HG03565 (cell line): ENCODE measurements at regions not wholly inside any gene's neighbourhood (a gene's known extent, or its start where the extent isn't known, plus 50 kb on each side); places are given as distances from the start of the nearest gene placed in this dataset.

Experiments used
- ATAC-seq: cut with Tn5 transposase; IDR thresholded peaks from one replicate; pipeline ENCODE4 v1.9.1; 2021; ENCODE audit warnings: mild to moderate bottlenecking, moderate library complexity; ENCODE audit not compliant: unreplicated experiment

GRCh38 chr11:128407962-128408361, 179.4 kb downstream of the ETS1 start:
- ATAC-seq, result no peak

- ATAC-seq, result no peak
Observed at GRCh38 chr11:128405714-128406662, 181.4 kb downstream of the ETS1 start.

- ATAC-seq, result no peak
Observed at GRCh38 chr11:128405112-128405511, 182.2 kb downstream of the ETS1 start.

- no peak for ATAC-seq
Observed at GRCh38 chr11:128404437-128404836, 182.9 kb downstream of the ETS1 start.

- ATAC-seq, result no peak
Observed at GRCh38 chr11:128400382-128401203, 186.8 kb downstream of the ETS1 start.

- peak; percentile 50 for ATAC-seq
Observed at GRCh38 chr11:128399251-128400121, 187.9 kb downstream of the ETS1 start.

GRCh38 chr11:128398517-128399250, 188.7 kb downstream of the ETS1 start:
- peak; percentile 31 for ATAC-seq

- ATAC-seq, result no peak
Observed at GRCh38 chr11:128397362-128397761, 190.0 kb downstream of the ETS1 start.

- ATAC-seq, result no peak
Observed at GRCh38 chr11:128394431-128395089, 192.8 kb downstream of the ETS1 start.

GRCh38 chr11:128392259-128392658, 195.1 kb downstream of the ETS1 start:
- no peak for ATAC-seq

GRCh38 chr11:128391811-128392210, 195.5 kb downstream of the ETS1 start:
- ATAC-seq, result no peak

GRCh38 chr11:128390246-128390645, 197.1 kb downstream of the ETS1 start:
- no peak for ATAC-seq

GRCh38 chr11:128389461-128389976, 197.8 kb downstream of the ETS1 start:
- no peak for ATAC-seq

- no peak for ATAC-seq
Observed at GRCh38 chr11:128388206-128388815, 199.0 kb downstream of the ETS1 start.

GRCh38 chr11:128379587-128380580, 207.5 kb downstream of the ETS1 start:
- ATAC-seq, result no peak

GRCh38 chr11:128375961-128376360, 211.4 kb downstream of the ETS1 start:
- no peak for ATAC-seq

- no peak for ATAC-seq
Observed at GRCh38 chr11:128374026-128374425, 213.3 kb downstream of the ETS1 start.

GRCh38 chr11:128372977-128373376, 214.4 kb downstream of the ETS1 start:
- ATAC-seq, result no peak
